UCSD-AML1 (cell line): ENCODE measurements at regions not wholly inside any gene's neighbourhood (a gene's known extent, or its start where the extent isn't known, plus 50 kb on each side); places are given as distances from the start of the nearest gene placed in this dataset.
"Not testable (repeated sequence)": the region's sequence is repeated elsewhere in the genome, so short reads cannot be mapped to it uniquely, and the experiment has no call there.

Experiments used
- DNase-seq: peaks from one replicate; lab custom pipeline; 2025; ENCODE audit not compliant: unreplicated experiment; lab: John Stamatoyannopoulos, UW

DNA sequence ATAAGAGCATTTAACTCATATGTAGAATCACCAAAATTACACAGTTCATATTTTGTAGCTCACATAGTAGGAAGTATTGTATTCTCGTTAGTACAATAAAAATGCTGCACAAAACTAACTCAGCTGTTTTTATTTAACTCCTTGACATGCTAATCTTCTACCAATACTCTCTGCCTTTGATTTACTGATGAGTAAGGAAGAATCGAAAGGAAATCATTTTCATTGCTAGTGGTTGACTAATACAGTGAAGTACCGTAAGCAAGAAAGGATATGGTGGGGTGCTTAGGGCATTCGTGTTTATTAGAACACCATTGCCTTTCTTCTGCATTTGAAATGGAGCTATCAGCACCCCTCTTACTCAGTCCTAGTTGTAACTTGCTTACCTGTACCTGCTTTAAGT, 1239.1 kb upstream of the TENM3 start:
- DNase-seq: no peak

DNA sequence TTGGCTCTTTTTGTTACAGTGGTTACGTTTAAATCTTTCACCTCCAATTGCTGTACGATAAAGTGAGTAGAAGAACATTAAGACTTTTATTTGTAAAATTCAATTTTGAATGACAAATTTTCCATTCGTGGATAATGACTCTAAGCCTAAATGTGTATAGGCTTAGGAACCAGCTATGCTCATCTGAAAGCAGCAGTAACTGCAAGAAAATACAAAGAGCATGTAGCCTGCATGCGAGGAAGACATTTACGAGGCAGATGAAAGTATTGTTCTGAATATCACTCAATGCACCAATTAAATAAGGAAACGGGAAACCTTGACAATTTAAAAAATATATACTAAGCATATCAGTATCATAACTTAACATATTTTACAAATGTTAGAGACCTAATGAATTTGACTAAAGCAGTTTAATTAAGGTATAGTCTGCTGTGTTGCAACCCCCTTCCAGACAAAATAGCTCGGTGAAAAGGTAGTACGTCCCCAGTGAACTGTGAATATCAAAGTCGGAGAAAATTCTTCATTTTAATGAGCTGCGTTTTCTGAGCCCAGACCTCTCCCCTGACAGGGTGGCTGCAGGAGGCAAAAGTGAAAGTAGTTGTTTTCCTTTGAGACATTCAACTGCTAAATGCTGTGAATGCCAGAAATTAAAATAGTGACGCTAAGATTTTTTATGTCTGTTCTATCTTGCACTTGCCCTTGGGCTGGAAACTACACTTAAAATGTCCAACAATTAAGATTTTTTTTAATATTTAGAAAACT, 1236.5 kb upstream of the TENM3 start:
- DNase-seq: no peak

DNA sequence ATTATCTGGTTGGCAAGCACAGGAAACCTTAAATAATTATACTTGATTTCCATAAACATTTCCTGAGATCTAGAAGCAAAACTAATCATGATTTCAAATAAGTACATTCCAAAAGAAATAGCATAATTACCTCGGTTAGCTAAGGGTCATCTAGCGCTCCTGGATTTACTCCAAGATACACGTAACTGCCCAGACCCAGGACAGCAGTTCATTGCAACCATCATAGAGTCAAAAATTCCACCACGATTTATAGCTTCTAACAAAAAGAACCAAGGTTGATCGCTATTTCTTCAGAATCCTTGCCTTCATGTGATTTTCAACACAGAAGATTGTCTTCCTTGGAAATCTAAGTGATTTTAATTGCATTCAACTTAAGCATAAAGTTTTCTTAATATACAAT, 1235.5 kb upstream of the TENM3 start:
- no peak for DNase-seq

DNA sequence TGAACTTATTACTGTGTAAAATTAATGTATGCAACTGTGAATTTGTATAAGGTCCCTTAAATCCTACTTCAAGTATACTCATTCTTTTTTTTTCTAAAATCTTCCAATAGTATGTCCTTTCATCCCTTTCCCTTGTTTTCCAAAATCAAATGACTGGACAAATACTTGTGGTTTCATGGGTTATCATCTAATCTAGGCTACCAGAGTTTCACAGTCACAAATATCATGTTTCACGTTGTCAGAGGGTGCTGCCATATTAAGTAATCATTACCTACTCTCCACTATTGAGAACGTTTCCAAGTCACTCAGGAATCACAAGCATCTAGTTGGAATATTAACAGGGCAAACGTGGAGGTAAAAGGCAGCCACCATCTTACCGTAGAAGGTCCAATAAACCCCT, 1235.0 kb upstream of the TENM3 start:
- DNase-seq: no peak

DNA sequence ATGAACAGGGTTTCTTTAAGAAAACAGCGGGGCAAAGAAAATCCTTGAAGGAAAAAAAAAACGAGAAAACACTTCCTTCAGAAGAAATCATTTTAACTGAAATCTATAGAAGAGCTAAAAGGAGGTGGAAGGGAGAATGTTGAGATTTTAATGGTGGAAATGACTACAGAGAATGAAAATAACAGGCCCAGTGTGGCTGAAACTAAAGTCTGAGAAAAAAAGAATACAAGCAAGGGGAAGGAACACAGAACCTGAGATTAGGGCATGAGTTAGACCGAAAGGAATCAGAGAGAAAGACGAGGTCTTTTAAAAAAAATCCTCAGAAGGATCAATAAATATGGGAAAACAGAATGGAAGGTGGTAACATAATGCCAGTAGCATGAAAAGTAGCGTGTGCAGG, 1230.0 kb upstream of the TENM3 start:
- no peak for DNase-seq

DNA sequence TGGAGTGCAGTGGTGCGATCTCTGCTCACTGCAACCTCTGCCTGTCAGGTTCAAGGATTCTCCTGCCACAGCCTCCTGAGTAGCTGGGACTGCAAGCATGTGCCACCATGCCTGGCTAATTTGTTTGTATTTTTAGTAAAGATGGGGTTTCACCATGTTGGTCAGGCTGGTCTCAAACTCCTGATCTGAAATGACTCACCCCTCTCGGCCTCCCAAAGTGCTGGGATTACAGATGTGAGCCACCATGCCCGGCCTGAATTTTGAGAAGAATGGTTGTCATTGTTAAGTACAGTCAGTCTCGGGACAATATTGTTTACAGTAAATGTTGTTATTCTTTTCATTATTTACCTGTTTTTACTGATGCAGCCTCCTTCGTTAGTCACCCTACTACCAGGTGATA, 1226.2 kb upstream of the TENM3 start:
- no peak for DNase-seq

DNA sequence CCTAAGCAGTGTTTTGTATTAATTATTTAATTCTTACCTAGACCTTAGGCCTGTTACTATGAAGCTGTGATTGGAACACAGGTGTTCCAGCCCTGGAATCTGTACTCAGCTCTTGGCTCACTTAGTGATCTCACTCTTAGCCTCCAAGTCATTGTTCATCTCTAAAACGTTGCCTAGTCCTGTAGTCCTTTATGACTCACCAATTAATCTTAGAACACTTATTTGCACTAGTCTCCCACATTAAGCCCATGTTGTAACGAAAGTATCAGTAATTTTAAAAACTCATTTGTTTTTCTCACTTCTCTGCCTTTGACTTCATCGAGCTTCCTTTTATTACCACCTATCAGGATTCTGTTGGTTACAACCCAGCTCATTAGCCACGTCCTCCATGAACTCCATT, 1224.7 kb upstream of the TENM3 start:
- DNase-seq: no peak

DNA sequence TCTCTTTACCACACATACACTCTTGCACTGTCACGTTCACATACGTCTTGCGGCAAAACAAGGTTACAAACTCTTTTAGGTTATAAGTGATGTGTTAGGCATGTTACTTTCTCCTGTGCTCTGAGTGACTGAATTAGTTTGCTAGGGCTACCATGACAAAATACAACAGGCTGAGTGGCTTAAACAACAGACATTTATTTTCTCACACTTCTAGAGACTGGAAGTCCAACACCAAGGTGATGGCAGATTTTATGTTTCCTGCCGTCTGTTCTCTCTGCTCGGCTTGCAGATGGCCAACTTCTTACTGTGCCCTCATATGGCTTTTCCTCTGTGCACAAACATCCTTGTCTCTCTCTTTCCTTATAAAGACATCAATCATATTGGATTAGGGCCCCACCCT, 1224.3 kb upstream of the TENM3 start:
- no peak for DNase-seq

DNA sequence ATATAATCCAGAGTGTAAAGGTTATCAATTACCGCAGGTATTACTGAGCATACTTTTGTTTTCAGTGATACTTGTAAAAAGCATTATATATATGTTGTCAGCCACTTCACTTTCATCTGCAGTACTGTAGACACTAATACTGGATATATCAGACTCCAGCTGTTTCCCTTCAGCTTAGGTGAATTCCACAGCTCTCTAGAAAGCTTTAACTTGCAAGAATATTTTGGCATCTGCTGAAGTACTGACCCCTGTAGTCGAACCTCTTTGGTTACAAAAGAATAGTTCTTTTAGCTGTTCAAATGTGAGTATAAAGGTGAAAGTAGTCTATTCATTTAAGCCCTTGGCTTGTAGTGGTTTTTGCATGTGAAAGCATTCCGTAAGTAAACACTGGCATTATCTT, 1222.7 kb upstream of the TENM3 start:
- no peak for DNase-seq

DNA sequence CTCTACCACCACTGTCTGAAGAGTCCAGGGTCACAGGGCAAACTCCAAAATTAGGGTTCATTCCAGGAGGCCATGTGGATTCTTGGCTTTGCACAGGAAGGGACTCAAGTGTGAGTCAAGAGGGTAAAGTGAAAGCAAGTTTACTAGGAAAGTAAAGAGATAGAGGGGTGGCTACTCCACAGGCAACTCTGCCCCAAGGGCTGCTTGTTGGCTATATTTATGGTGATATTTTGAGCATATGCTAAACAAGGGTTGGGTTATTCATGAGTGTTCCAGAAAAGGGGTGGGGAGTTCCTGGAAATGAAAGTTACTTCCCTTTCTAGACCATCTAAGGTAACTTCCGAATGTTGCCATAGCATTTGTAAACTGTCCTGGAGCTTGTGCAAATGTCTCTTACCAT, 1222.0 kb upstream of the TENM3 start:
- no peak for DNase-seq

DNA sequence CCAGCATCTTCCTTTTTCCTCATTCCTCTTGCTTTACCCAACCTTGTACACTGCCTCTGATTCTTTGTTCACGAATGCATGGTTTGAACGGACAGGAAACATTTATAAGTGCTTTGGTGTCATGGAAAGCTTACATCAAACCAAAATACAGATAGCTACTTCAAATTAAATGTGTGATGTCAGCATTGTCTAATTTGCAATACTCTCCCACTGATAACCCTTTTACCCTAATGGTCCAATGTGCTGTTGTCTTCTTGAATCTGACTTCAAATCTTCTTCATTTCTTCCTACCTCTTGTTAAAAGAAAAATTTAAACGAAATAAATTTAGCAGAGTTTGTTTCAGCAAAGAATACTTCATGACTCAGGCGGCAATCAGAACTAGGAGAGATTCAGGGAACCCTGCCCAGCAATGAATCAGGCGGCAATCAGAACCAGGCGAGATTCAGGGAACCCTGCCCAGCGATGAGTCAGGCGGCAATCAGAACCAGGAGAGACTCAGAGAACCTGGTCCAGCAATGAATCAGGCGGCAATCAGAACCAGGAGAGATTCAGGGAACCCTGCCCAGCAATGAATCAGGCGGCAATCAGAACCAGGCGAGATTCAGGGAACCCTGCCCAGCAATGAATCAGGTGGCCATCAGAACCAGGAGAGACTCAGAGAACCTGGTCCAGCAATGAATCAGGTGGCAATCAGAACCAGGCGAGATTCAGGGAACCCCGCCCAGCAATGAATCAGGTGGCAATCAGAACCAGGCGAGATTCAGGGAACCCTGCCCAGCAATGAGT, 1212.9 kb upstream of the TENM3 start:
- not testable (repeated sequence) for DNase-seq

DNA sequence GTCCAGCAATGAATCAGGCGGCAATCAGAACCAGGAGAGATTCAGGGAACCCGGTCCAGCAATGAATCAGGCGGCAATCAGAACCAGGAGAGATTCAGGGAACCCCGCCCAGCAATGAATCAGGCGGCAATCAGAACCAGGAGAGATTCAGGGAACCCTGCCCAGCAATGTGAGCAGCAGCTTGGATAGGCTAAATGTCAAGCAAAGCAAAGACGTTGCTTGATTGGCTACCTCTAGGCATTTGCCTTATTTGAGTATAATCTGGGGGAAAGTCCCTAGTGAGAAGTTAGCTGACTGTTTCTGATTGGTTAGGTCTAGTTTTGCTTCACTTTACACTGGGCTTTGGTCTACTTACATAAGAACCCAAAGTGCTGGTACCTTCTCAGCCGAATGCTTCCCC, 1212.2 kb upstream of the TENM3 start:
- DNase-seq: no peak

DNA sequence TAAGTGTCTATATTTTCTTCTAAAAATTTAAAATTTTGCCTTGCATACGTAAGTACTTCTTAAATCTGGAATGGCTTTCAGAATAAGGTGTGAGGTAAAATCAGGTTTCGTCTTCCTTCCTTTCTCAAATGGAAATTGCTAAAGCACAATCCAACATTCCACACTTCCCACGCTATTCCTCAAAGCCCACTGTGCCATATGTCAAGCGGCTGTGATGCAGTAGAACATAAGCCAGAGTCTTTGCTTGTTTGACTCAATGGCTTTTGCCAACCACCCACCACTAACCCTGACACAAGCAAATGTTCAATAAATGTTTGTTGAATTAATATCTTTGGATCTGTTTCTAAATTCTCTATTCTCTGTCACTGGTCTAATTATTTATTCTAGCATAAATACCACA, 1199.7 kb upstream of the TENM3 start:
- DNase-seq: no peak

DNA sequence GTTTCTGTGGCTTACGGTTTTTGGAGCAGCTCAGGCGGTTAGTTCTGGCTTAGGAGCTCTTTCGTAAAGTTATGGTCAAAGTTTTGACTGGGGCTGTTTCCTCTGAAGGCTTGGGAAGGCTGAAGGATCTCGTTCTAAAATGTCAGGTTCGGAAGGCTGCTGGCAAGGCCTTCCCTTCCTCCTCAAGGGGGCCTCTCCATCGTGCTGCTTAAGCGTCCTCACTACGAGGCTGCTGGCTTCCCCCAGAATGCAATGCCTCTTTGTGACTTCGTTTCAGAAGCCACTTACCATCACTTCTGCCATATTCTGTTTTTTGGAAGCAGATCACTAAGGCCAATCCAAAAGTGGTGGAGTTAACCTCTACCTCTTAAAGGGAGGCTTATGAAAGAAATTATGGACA, 1196.4 kb upstream of the TENM3 start:
- no peak for DNase-seq

DNA sequence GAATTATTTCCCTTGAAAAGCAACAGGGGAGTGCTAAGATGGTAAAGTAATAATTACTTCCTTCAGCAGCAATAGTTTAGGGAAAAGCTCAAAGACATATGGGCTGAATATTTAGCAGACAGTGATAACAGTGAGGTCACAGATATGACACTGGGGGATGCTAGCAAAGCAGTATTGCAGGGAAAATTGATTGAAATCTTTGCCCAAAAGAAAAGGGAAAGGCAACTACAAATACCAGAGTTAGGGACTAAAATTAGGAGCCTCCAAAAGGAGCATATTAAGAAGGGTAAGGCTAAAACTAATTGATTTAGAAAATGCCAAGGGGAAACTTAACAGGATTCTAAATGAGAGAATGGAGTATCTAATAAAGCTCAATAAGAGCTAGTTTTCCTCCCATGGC, 1191.3 kb upstream of the TENM3 start:
- DNase-seq: no peak

DNA sequence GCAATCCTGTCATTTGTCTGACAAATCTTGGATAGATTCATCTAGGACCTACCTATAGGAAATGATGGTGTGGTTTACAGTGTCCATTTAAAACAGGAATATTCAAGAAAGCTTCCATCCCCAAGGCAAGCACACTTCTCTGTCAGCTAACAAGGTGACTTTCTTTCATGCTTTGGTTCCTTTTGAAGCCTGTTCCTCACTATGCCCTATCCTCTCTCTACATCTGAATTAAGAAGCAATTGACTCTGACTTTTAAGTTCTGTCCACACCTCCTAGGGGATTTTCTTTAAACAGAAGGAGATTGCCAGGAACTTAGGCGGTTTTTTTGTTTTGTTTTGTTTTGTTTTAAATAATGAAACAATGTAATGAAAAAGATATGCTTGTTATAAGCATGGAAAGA, 1181.4 kb upstream of the TENM3 start:
- no peak for DNase-seq

DNA sequence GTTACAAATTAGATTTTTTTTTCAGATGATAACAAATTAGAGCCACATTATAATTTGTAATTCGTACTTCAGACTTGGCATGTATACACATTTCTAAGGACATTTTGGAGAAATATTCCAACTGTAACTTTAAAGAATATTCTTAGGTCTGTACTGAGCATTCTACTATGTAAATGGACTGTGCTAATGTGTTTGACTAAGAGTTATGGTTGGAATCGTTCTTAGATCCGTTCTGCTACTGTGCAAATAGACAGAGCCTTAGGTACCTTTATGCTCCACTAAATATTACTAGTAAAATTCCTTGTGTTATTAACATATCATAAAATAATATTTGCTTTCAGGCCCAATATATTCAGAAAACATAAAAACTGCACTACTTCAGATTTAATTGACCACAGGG, 1180.0 kb upstream of the TENM3 start:
- no peak for DNase-seq

DNA sequence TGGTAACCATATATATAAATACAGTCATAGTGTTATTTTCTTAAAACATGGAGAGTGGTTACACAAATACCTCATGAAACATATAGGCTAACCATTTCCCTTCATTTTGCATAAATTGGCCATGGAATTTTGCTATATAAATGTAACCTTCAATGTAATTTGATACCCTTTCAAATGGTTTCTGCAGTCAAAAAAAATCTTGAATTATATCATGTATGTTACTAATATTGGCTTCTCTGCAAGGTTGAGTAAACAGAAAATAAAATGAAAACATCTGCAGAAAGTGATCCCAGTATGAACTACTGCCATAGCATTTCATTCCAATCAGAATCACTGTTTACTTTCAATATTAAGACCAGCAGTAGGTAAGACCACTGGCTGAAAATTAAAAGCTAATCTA, 1165.9 kb upstream of the TENM3 start:
- DNase-seq: no peak

DNA sequence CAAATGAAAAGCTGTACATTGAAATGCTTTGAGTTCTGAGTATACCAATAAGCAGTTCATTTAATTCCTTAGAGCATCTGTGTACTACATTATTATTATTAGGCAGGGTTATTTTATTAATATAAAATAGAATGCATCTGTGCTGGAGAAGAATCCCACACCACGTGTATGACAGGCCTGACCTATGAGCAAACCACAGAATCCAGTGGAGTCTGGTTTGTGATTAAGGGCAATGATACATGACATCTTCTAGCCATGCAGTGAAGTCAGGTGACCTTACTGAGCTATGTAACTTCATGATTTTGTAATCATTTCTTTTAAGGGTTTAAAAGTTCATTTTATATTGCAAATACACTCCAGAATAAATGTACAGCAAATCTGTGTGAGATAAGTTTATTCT, 1165.0 kb upstream of the TENM3 start:
- DNase-seq: no peak

DNA sequence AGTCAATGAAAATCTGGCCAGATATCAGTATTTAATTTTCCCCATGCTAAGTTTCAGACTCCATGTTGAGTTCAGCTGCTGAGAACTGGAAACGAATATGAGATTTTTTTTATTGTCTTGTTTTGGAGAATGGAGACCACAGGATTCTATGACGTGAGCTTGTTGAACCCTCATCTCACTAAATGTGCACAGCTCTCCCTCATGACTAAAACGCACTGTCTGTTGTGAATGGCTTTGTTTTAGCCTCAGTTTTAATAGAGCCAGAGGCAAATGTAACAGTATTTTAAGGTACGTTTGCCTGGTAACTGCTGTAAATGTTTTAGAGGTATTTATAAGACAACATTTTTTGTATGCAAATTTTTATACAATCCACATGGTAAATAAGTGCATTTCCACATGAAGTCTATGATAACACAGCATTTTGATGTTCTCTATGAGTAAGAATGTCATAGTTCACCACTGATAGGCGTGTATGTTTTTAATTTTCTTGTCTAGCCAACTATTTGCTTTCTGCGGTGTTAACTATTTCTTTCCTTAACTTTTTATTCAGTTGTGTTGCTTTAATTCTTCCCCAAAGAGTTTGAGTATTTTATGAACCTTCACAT, 1159.3 kb upstream of the TENM3 start:
- DNase-seq: no peak

DNA sequence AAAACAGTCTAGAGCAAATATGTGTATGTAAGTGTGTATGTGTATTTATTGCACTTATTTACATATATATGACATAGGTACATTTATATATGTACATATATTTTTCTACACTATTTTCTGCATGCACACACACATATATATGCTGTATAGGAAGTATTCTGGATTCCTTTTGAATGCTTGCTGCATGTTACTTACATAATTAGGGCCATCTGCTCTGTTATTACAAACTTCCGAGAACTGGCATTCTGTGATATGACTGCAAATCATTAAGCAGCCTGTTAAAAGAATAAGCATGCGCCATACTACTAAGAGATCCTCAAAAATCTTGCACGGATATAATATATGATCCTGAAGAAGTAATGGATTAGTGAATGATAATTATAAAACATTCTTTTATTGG, 1157.6 kb upstream of the TENM3 start:
- DNase-seq: no peak

DNA sequence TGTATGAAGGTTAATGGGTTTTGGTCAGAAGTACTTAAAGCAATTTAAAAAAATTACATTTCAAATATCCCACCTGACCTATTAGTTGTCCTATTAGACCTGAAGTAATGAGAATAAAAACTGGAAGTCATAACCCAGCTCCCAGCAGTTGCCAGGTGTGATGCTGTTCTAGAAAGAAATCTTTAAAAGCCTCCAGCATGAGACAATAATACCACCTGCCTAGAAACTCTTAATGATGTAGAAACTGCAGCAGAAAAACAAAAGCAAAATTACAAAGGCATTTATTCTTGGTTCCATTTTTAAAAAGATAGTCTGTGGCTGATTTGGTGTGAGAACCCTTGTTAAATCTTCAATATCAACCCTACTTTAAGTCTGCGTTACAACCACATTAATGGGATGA, 1137.7 kb upstream of the TENM3 start:
- DNase-seq: no peak
